HepG2 (cell line): ENCODE measurements at regions not wholly inside any gene's neighbourhood (a gene's known extent, or its start where the extent isn't known, plus 50 kb on each side); places are given as distances from the start of the nearest gene placed in this dataset.

ENCODE experiments used
- ATAC-seq: fragments of 200-7000 bp; cut with Tn5 transposase; 3 replicates; pipeline ENCODE4 v1.9.1; 2020; ENCODE audit warnings: mild to moderate bottlenecking, moderate library complexity
- BruUV-seq: library from RNA; stranded (reverse); fragments of 400-500 nt; replicated peaks from 2 replicates; lab custom pipeline; 2021; lab: Mats Ljungman, UMichigan
- CTCF ChIA-PET: fragments of 300-600 bp; formaldehyde crosslinking; extraction: SDS; loops from one replicate; lab custom pipeline; 2021; ENCODE audit warnings: low total read pairs, inconsistent platforms, low intra/inter-chr PET ratio; lab: Yijun Ruan, JAX
- POLR2A ChIA-PET: fragments of 350-600 bp; sonication (Branson Sonifier 250); formaldehyde crosslinking; loops from one replicate; lab custom pipeline; 2020; ENCODE audit warnings: antibody characterized with exemption, inconsistent platforms; lab: Yijun Ruan, JAX
- DNase-seq: peaks from one replicate; pipeline ENCODE4 v3.0.0-alpha.2; 2015; ENCODE audit warnings: low spot score
- FAIRE-seq: peaks from 3 replicates; lab custom pipeline; 2011; peaks lifted over from hg19 to GRCh38; lab: Jason Lieb, UNC
- H2AFZ ChIP-seq: one replicate; pipeline ENCODE4 v1.6.1; 2011; ENCODE audit warnings: low read length, inconsistent platforms
- H3K27ac ChIP-seq: fragments of 300-600 bp; 3 replicates; pipeline ENCODE4 v1.8.0; 2011; ENCODE audit warnings: mixed run types, mild to moderate bottlenecking, mixed read lengths, low read length, inconsistent platforms; ENCODE audit not compliant: insufficient read depth; ENCODE audit errors: extremely low read length
- H3K27me3 ChIP-seq, 2 experiments: fragments of 200-600 bp in 1 of 2; 2 replicates in 1 of 2; 3 replicates in 1 of 2; pipeline versions ENCODE4 v1.6.0 to v1.8.0; 2011; ENCODE audit warnings: low read length in 2 of 2, mild to moderate bottlenecking in 2 of 2, moderate library complexity in 2 of 2, inconsistent platforms in 1 of 2; ENCODE audit not compliant: insufficient read depth in 2 of 2, control insufficient read depth in 1 of 2
- H3K36me3 ChIP-seq, 2 experiments: fragments of 200-600 bp in 1 of 2; replicated peaks in 1 of 2; 2 replicates in 1 of 2; 3 replicates in 1 of 2; pipeline versions ENCODE4 v1.5.1 to v1.8.0; 2011; ENCODE audit warnings: low read length in 2 of 2, inconsistent platforms in 1 of 2; ENCODE audit not compliant: insufficient read depth in 2 of 2, control insufficient read depth in 1 of 2
- H3K4me1 ChIP-seq: 2 replicates; pipeline ENCODE4 v1.5.1; 2012; ENCODE audit warnings: low read length, inconsistent platforms; ENCODE audit not compliant: insufficient read depth
- H3K4me2 ChIP-seq: 2 replicates; pipeline ENCODE4 v1.6.0; 2011; ENCODE audit warnings: low read depth, low read length, inconsistent platforms
- H3K4me3 ChIP-seq, 3 experiments: fragments of 200-600 bp in 1 of 3; sonication (generic), shearing (Covaris generic) in 1 of 3; replicated peaks in 1 of 3; 2 replicates each; pipeline ENCODE4 v1.5.1; 2011 to 2016; ENCODE audit warnings: low read length in 3 of 3, inconsistent platforms in 2 of 3, low read depth in 2 of 3, mild to moderate bottlenecking in 2 of 3, control low read depth in 1 of 3, mixed read lengths in 1 of 3; ENCODE audit not compliant: insufficient read depth in 1 of 3
- H3K79me2 ChIP-seq: one replicate; pipeline ENCODE4 v1.6.1; 2011; ENCODE audit warnings: low read length, inconsistent platforms; ENCODE audit not compliant: insufficient read depth
- H3K9ac ChIP-seq: 2 replicates; pipeline ENCODE4 v1.6.0; 2011; ENCODE audit warnings: mild to moderate bottlenecking, low read depth, low read length, inconsistent platforms; ENCODE audit not compliant: insufficient read depth
- H3K9me3 ChIP-seq: 2 replicates; pipeline ENCODE4 v1.5.1; 2012; ENCODE audit warnings: mild to moderate bottlenecking, low read length
- H4K20me1 ChIP-seq: 2 replicates; pipeline ENCODE4 v1.6.0; 2011; ENCODE audit warnings: inconsistent platforms, mild to moderate bottlenecking, low read length, moderate library complexity; ENCODE audit not compliant: insufficient read depth
- ATF1 ChIP-seq: IDR thresholded peaks from 2 replicates; pipeline ENCODE4 v1.6.1; 2016; ENCODE audit warnings: mild to moderate bottlenecking, control low read depth
- KDM4B ChIP-seq: sonication (generic); formaldehyde crosslinking; IDR thresholded peaks from 2 replicates; pipeline ENCODE4 v1.4.0; 2020; ENCODE audit warnings: missing genetic modification reagents
- MIER3 ChIP-seq: IDR thresholded peaks from 2 replicates; pipeline ENCODE4 v1.6.1; 2016; ENCODE audit warnings: missing compliant biosample characterization, borderline replicate concordance
- PHF8 ChIP-seq: sonication (generic); formaldehyde crosslinking; IDR thresholded peaks from 2 replicates; pipeline ENCODE4 v1.5.0; 2020; ENCODE audit warnings: missing genetic modification reagents
- REST ChIP-seq, 2 experiments: IDR thresholded peaks; 2 replicates each; pipeline ENCODE4 v1.6.1; 2011 to 2012; ENCODE audit warnings: low read length in 2 of 2, borderline replicate concordance in 1 of 2, low read depth in 1 of 2, mild to moderate bottlenecking in 1 of 2, moderate library complexity in 1 of 2
- ZNF770 ChIP-seq: sonication (generic); formaldehyde crosslinking; IDR thresholded peaks from 2 replicates; pipeline ENCODE4 v1.5.0; 2020; ENCODE audit warnings: mild to moderate bottlenecking, missing genetic modification reagents
- WGBS: methylation state at CpG from one replicate; pipeline ENCODE4 v1.1.6; 2017; ENCODE audit warnings: low lambda C conversion rate; 5-methylcytosine and 5-hydroxymethylcytosine counted together
- in situ Hi-C: cut with HindIII; loops from 2 replicates; pipeline ENCODE4 v1.10.0; 2017; ENCODE audit warnings: low pct_unique_long_range_greater_than_20kb; ENCODE audit not compliant: extremely low pct_ligation_motif_present
- intact Hi-C: fragments of 100-400 bp; cut with micrococcal nuclease; formaldehyde crosslinking; loops from one replicate; pipeline ENCODE4 v1.10.0; 2022; ENCODE audit not compliant: unreplicated experiment

DNA sequence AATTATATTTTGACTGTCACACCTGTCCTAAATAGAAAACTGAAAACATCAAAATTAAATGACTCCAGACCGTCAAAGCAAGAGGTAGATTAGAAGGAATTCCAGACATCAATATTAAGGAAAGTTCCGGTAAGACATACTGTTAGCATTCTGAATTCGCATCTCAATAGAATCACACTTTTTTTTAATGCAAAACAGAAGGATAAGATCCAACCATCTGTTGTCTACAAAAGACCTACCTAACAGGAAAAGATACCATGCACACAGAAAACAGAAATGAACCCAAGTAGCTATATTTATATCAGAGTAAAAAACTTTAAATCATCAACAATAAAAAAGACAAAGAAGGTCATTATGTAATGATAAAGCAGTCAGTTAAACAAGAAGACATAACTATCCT lies 145.0 kb downstream of the TMX3 start (continued):
- no peak for TF ChIP-seq REST (IDR thresholded peaks at IDR 0.05; ENCODE audit: borderline replicate concordance in 1 of 2, low read depth in 1 of 2, low read length in 2 of 2)
- no peak for TF ChIP-seq ATF1

- in situ Hi-C loops (no loop called here), intact Hi-C loops (no loop called here)
- no peak overlapping the region for H2AFZ ChIP-seq
- no peak overlapping the region for H3K27ac ChIP-seq
- no peak overlapping the region for H3K4me2 ChIP-seq
- no peaks in the 10 kb centered on the region for H3K4me1 ChIP-seq
- no TSS peak for BruUV-seq
- H3K4me3 ChIP-seq, result no peak overlapping the region
- H3K36me3 ChIP-seq, result no peaks in the 10 kb centered on the region
- FAIRE-seq (no peak), ATAC-seq (no peak), DNase-seq (no peak)
- WGBS, result under 1% methylated on average over 4 of the region's 4 CpGs
- ChIA-PET CTCF (no interaction called here), POLR2A (no interaction called here)
- H4K20me1 ChIP-seq, result no peaks in the 10 kb centered on the region
- H3K79me2 ChIP-seq, result no peaks in the 10 kb centered on the region
- no peaks in the 10 kb centered on the region for H3K9me3 ChIP-seq
- H3K27me3 ChIP-seq, result no peaks in the 10 kb centered on the region
- no peak overlapping the region for H3K9ac ChIP-seq
- TF ChIP-seq ZNF770 (CRISPR knock-in tag) (no peak), PHF8 (CRISPR knock-in tag) (no peak), MIER3 (CRISPR knock-in tag) (no peak), KDM4B (CRISPR knock-in tag) (no peak)
Measured at GRCh38 chr18:68568364-68569155, 146.3 kb downstream of the TMX3 start.
